BLaER1 (cell line): ENCODE measurements at regions not wholly inside any gene's neighbourhood (a gene's known extent, or its start where the extent isn't known, plus 50 kb on each side); places are given as distances from the start of the nearest gene placed in this dataset.
"Not testable (repeated sequence)": the region's sequence is repeated elsewhere in the genome, so short reads cannot be mapped to it uniquely, and the experiment has no call there.

Experiments used
- H3K27ac ChIP-seq: shearing (Covaris generic); formaldehyde crosslinking; 2 replicates; pipeline ENCODE4 v1.8.1; 2022
- H3K27me3 ChIP-seq: shearing (Covaris generic); formaldehyde crosslinking; 2 replicates; pipeline ENCODE4 v1.8.1; 2022
- H3K36me3 ChIP-seq: shearing (Covaris generic); formaldehyde crosslinking; 2 replicates; pipeline ENCODE4 v1.8.1; 2022
- H3K4me1 ChIP-seq: shearing (Covaris generic); formaldehyde crosslinking; 2 replicates; pipeline ENCODE4 v1.8.1; 2022
- H3K4me2 ChIP-seq: shearing (Covaris generic); formaldehyde crosslinking; 2 replicates; pipeline ENCODE4 v1.8.1; 2022
- H3K4me3 ChIP-seq: shearing (Covaris generic); formaldehyde crosslinking; 2 replicates; pipeline ENCODE4 v1.8.1; 2022
- H3K9ac ChIP-seq: shearing (Covaris generic); formaldehyde crosslinking; 2 replicates; pipeline ENCODE4 v1.8.1; 2022
- H3K9me3 ChIP-seq: shearing (Covaris generic); formaldehyde crosslinking; 2 replicates; pipeline ENCODE4 v1.8.1; 2022
- H4K20me1 ChIP-seq: shearing (Covaris generic); formaldehyde crosslinking; 2 replicates; pipeline ENCODE4 v1.8.1; 2022
- Cebpa-rat ChIP-seq: shearing (Covaris generic); IDR thresholded peaks from 2 replicates; pipeline ENCODE4 v1.8.1; 2022

DNA sequence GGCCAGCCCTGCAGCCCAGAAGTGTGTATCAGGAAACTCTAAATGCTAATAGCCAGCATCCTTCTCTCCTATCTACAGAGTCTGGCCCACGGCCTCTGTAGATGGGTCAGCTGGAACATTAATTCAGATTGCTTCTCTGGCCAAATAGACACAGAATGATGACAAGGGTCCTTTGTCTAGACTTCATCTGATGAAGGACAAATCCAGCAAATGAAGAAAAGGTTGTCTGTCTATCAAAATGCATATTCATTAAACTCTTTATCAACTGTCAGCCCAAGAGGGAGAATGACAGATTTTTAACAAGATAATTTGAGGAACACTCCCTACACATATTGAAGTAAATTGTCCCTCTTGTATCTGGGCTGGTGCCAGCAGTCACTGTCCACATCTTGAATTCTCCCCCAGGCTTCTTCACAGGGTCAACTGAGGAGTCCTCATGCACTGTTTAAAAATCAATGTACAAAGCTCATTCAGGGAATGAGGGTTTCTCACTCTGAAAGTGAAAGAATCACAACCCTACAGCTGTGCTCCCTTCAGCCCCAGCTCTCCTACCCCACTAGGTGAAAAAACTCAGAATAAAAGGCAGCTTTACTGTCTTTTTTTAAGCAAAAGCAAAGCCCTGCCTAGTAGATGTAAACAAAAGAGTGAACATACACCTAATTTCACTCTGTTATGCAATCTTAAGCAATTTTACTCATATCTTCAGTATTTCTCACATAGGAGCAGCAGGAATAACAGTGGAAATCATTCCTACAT, 507.7 kb downstream of the IGSF11 start:
- no peaks in the 10 kb centered on the region for H3K27me3 ChIP-seq
- no peaks in the 10 kb centered on the region for H3K4me1 ChIP-seq
- H3K9me3 ChIP-seq, result no peaks in the 10 kb centered on the region
- H4K20me1 ChIP-seq, result no peaks in the 10 kb centered on the region
- no peaks in the 10 kb centered on the region for H3K36me3 ChIP-seq
- H3K4me3 ChIP-seq, result no peak overlapping the region
- H3K9ac ChIP-seq, result no peak overlapping the region
- H3K4me2 ChIP-seq, result no peak overlapping the region
- H3K27ac ChIP-seq, result no peak overlapping the region
- no peak for TF ChIP-seq Cebpa-rat

GRCh38 chr3:118527514-118528044, 507.1 kb downstream of the IGSF11 start:
- Histone ChIP-seq H4K20me1 (no peaks in the 10 kb centered on the region), H3K4me2 (no peak overlapping the region), H3K27me3 (no peaks in the 10 kb centered on the region), H3K9me3 (no peaks in the 10 kb centered on the region), H3K4me3 (no peak overlapping the region), H3K27ac (no peak overlapping the region), H3K36me3 (no peaks in the 10 kb centered on the region), H3K9ac (no peak overlapping the region), H3K4me1 (no peaks in the 10 kb centered on the region)
- TF ChIP-seq Cebpa-rat, result no peak

DNA sequence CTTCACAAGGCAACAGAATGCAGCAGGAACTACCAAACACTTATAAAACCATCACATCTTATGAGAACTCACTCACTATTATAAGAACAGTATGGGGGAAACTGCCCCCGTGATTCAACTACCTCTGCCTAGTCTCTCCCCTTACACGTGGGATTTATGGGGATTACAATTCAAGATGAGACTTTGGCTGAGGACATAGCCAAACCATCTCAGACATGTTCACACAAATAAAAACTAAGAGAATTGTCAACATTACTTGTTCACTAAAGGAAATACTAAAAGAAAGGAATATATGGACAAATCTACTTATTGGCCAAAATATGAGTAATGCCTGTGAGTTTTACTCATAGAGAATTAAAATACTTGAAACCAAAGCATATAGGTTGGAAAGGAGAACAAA, 505.1 kb downstream of the IGSF11 start:
- no peak for TF ChIP-seq Cebpa-rat
- H3K9ac ChIP-seq, result no peak overlapping the region
- no peak overlapping the region for H3K4me3 ChIP-seq

DNA sequence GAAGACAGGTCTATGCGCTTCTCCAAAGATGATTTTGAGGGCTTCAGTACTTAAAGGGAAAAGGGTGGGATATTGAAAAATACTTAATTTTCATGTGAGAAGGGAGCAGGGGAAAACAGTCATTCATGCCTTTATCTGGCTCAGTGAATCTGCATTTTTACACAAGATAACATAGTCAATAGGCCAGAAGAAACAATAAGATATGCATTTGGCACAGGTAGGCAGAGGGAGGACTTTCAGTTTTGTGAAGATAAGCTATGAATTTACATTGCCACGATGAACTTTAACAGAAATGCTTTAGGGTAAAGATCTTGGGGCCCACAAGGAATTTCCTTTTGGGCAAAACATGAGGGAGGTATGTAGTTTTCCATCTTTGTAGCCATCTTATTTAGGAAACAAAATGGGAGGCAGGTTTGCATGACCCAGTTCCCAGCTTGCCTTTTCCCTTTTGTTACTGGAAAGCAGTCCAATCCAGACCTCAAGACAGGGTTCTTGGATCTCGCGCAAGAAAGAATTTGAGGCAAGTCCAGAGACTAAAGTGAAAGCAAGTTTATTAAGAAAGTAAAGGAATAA, 504.2 kb downstream of the IGSF11 start:
- no peaks in the 10 kb centered on the region for H3K27me3 ChIP-seq
- no peaks in the 10 kb centered on the region for H3K4me1 ChIP-seq
- no peak overlapping the region for H3K27ac ChIP-seq
- no peak for TF ChIP-seq Cebpa-rat
- no peaks in the 10 kb centered on the region for H4K20me1 ChIP-seq
- no peak overlapping the region for H3K4me3 ChIP-seq
- no peaks in the 10 kb centered on the region for H3K9me3 ChIP-seq
- no peak overlapping the region for H3K9ac ChIP-seq
- H3K36me3 ChIP-seq, result no peaks in the 10 kb centered on the region
- H3K4me2 ChIP-seq, result no peak overlapping the region

More for the DNA sequence above, 505.1 kb downstream of the IGSF11 start:
- Histone ChIP-seq H3K4me1 (no peaks in the 10 kb centered on the region), H4K20me1 (no peaks in the 10 kb centered on the region), H3K27me3 (no peaks in the 10 kb centered on the region), H3K4me2 (no peak overlapping the region), H3K36me3 (no peaks in the 10 kb centered on the region), H3K27ac (no peak overlapping the region), H3K9me3 (no peaks in the 10 kb centered on the region)

- H4K20me1 ChIP-seq, H3K4me3 ChIP-seq, H3K36me3 ChIP-seq, H3K27ac ChIP-seq, H3K27me3 ChIP-seq, H3K9ac ChIP-seq, H3K4me2 ChIP-seq, H3K4me1 ChIP-seq, H3K9me3 ChIP-seq: not testable (repeated sequence)
Measured at GRCh38 chr3:118530927-118531356, 503.7 kb downstream of the IGSF11 start.

GRCh38 chr3:118531816-118532215, 502.8 kb downstream of the IGSF11 start:
- Histone ChIP-seq H3K9ac (no peak overlapping the region), H3K27ac (no peak overlapping the region), H4K20me1 (no peaks in the 10 kb centered on the region), H3K36me3 (no peaks in the 10 kb centered on the region), H3K9me3 (no peaks in the 10 kb centered on the region), H3K4me1 (no peaks in the 10 kb centered on the region), H3K4me2 (no peak overlapping the region), H3K27me3 (no peaks in the 10 kb centered on the region), H3K4me3 (no peak overlapping the region)
- no peak for TF ChIP-seq Cebpa-rat

DNA sequence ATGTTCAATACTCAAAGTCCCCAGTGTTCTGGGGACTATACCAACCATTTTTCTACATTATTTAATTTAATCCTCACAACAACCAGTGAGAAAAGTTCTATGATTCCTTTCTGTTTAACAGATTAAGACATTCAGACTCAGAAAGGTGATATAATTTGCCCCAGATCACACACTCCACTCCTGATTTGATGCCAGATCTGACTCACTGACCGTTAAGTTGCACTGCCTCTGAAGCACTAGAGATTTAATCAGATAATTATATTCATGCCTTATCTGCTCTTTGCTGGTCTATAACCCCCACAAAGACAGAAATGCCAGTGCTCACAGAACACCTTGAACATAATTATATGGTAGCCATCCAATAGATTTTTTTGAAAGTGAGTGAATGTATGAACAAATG, 501.0 kb downstream of the IGSF11 start:
- no peaks in the 10 kb centered on the region for H3K36me3 ChIP-seq
- no peak overlapping the region for H3K27ac ChIP-seq
- H3K4me3 ChIP-seq, result no peak overlapping the region
- no peaks in the 10 kb centered on the region for H3K27me3 ChIP-seq
- no peak overlapping the region for H3K4me2 ChIP-seq
- no peaks in the 10 kb centered on the region for H3K9me3 ChIP-seq
- H3K4me1 ChIP-seq, result no peaks in the 10 kb centered on the region
- no peak for TF ChIP-seq Cebpa-rat
- H3K9ac ChIP-seq, result no peak overlapping the region
- H4K20me1 ChIP-seq, result no peaks in the 10 kb centered on the region

DNA sequence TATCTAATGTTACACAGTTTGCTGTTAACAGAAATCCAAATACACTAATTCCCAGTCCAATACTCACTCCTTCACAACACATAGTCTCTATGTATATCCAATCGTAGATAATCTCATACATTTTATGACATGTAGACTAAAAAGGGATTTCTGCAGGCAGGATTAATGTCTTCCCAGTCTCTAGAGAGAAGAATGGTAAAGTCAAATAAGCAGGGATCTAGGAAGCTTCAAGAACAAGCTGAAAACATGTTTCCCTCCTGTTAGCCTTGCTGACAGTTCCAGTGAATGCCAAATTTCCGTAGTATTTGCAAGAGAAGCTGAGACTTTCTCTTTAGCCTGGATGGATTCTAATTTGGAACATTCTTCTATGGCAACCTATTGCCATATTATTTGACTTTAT, 500.1 kb downstream of the IGSF11 start:
- Histone ChIP-seq H3K27ac (no peak overlapping the region), H3K36me3 (no peaks in the 10 kb centered on the region), H3K4me1 (no peaks in the 10 kb centered on the region), H3K4me3 (no peak overlapping the region), H4K20me1 (no peaks in the 10 kb centered on the region), H3K9ac (no peak overlapping the region), H3K4me2 (no peak overlapping the region), H3K9me3 (no peaks in the 10 kb centered on the region), H3K27me3 (no peaks in the 10 kb centered on the region)
- TF ChIP-seq Cebpa-rat, result no peak

DNA sequence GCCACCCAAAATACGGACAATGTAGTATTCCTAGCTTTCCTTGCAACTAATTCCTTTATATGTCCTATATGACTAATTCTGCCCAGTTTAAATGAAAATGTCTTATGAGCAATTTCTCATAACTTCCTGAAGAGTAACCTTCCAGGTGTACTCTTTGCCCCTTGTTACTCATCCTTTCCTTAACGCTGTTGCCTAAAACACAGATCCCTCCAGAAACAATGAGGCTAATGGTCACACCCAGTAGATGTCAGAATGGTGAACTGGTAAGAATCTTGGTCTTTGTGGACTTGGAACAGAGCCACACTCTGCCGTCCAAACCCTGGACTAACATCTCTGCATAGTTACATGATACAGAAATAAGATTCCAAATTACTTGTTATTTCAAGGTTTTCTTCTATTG, 497.9 kb downstream of the IGSF11 start:
- Histone ChIP-seq H3K27ac (no peak overlapping the region), H4K20me1 (no peaks in the 10 kb centered on the region), H3K4me2 (no peak overlapping the region), H3K4me1 (no peaks in the 10 kb centered on the region), H3K9ac (no peak overlapping the region), H3K27me3 (no peaks in the 10 kb centered on the region), H3K4me3 (no peak overlapping the region), H3K36me3 (no peaks in the 10 kb centered on the region), H3K9me3 (no peaks in the 10 kb centered on the region)
- no peak for TF ChIP-seq Cebpa-rat

DNA sequence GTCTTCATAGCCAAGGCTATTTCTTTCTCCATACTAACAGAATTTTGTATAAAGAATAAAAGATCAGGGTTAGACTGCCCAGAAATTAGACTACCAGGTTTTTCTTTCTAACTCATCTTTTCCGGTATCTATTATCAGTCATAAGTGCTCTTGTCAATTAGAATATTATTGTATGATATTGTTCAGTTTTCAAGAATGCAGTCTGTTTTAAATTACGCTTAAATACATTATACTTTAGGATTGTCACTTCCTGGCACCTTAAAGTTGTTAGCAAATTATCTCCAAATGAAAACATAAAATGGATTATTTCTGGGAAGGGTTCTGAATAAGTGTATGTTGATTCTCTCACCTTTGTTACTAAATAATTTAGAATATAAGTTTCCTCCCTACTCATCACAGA, 497.2 kb downstream of the IGSF11 start:
- no peak for TF ChIP-seq Cebpa-rat
- H3K9me3 ChIP-seq, result no peaks in the 10 kb centered on the region
- H3K4me1 ChIP-seq, result no peaks in the 10 kb centered on the region
- H3K4me3 ChIP-seq, result no peak overlapping the region
- no peak overlapping the region for H3K27ac ChIP-seq
- no peaks in the 10 kb centered on the region for H3K36me3 ChIP-seq
- no peaks in the 10 kb centered on the region for H4K20me1 ChIP-seq
- H3K4me2 ChIP-seq, result no peak overlapping the region
- no peaks in the 10 kb centered on the region for H3K27me3 ChIP-seq
- H3K9ac ChIP-seq, result no peak overlapping the region

DNA sequence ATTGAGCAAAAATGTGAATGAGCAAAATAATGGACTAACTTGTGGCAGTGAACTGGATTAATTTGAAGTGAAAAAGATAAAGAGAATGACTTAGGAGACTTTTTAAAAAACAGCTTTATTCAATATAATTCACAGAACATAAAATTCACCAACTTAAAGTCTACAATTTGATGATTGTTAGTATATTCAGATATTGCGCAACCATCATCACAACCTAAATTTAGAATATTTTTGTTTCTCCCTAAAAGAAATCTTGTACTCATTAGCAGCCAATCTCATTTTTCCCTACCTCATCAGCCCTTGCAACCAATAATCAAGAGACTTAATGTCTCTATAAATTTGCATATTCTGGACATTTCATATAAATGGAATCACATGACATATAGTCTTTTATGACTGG, 496.5 kb downstream of the IGSF11 start:
- no peak overlapping the region for H3K4me2 ChIP-seq
- H3K4me3 ChIP-seq, result no peak overlapping the region
- no peaks in the 10 kb centered on the region for H4K20me1 ChIP-seq
- H3K4me1 ChIP-seq, result no peaks in the 10 kb centered on the region
- no peaks in the 10 kb centered on the region for H3K9me3 ChIP-seq
- no peaks in the 10 kb centered on the region for H3K36me3 ChIP-seq
- no peaks in the 10 kb centered on the region for H3K27me3 ChIP-seq
- H3K27ac ChIP-seq, result no peak overlapping the region
- peak; percentile 91; the same call in 1 of the 2 replicates for TF ChIP-seq Cebpa-rat
- no peak overlapping the region for H3K9ac ChIP-seq

DNA sequence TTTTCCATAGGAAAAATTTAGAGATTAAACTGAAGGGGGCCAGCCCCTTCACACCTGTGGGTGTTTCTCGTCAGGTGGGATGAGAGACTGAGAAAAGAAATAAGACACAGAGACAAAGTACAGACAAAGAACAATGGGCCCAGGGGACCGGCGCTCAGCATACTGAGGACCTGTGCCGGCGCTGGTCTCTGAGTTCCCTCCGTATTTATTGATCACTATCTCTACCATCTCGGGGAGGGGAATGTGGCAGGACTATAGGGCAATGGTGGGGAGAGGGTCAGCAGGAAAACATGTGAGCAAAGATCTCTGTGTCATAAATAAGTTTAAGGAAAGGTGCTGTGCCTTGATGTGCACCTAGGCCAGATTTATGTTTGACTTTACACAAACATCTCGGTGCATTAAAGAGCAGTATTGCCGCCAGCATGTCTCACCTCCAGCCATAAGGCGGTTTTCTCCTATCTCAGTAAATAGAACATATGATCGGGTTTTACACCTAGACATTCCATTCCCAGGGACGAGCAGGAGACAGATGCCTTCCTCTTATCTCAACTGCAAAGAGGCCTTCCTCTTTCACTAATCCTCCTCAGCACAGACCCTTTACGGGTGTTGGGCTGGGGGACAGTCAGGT, 494.7 kb downstream of the IGSF11 start:
- not testable (repeated sequence) for H3K4me3 ChIP-seq, H3K4me2 ChIP-seq, H3K27ac ChIP-seq, H3K9ac ChIP-seq, H4K20me1 ChIP-seq, H3K4me1 ChIP-seq, H3K36me3 ChIP-seq, H3K9me3 ChIP-seq, H3K27me3 ChIP-seq

DNA sequence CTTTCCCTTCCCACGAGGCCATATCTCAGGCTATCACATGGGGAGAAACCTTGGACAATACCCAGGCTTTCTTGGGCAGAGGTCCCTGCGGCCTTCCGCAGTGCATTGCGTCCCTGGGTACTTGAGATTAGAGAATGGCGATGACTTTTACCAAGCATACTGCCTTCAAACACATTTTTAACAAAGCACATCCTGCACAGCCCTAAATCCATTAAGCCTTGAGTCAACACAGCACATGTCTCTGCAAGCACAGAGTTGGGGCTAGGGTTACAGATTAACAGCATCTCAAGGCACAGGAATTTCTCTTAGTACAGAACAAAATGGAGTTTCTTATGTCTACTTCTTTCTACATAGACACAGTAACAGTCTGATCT, 494.2 kb downstream of the IGSF11 start:
- not testable (repeated sequence) for H3K4me2 ChIP-seq, H3K9me3 ChIP-seq, H3K36me3 ChIP-seq, H3K27ac ChIP-seq, H4K20me1 ChIP-seq, H3K4me3 ChIP-seq, H3K9ac ChIP-seq, H3K27me3 ChIP-seq, H3K4me1 ChIP-seq
